ENCODE measurements at regions not wholly inside any gene's neighbourhood (a gene's known extent, or its start where the extent isn't known, plus 50 kb on each side); places are given as distances from the start of the nearest gene placed in this dataset.

GRCh38 chr3:159887911-159888310, 100.7 kb upstream of the IL12A start:
- no peak for DNase-seq (ENCODE audit: insufficient read length)
- FAIRE-seq = no peak

GRCh38 chr3:159892171-159892795, 96.4 kb upstream of the IL12A start:
- DNase-seq (ENCODE audit: insufficient read length) (no peak), FAIRE-seq (no peak)
- TF ChIP-seq POLR2A (IDR thresholded peaks at IDR 0.05; ENCODE audit: low read depth, low read length) = no peak
- TF ChIP-seq POLR2AphosphoS5 (IDR thresholded peaks at IDR 0.05; ENCODE audit: low read depth, low read length) = no peak
- TF ChIP-seq TAF1 (IDR thresholded peaks at IDR 0.05; ENCODE audit: borderline replicate concordance, low read depth, low read length) = no peak

More at GRCh38 chr3:159887911-159888310, 100.7 kb upstream of the IL12A start:
- no peak for TF ChIP-seq POLR2AphosphoS5 (IDR thresholded peaks at IDR 0.05; ENCODE audit: low read depth, low read length)
- TF ChIP-seq TAF1 (IDR thresholded peaks at IDR 0.05; ENCODE audit: borderline replicate concordance, low read depth, low read length) = no peak
- TF ChIP-seq POLR2A (IDR thresholded peaks at IDR 0.05; ENCODE audit: low read depth, low read length) = no peak

- no peak for TF ChIP-seq POLR2A (IDR thresholded peaks at IDR 0.05; ENCODE audit: low read depth, low read length)
- no peak for TF ChIP-seq TAF1 (IDR thresholded peaks at IDR 0.05; ENCODE audit: borderline replicate concordance, low read depth, low read length)
- no peak for TF ChIP-seq POLR2AphosphoS5 (IDR thresholded peaks at IDR 0.05; ENCODE audit: low read depth, low read length)
- FAIRE-seq (no peak), DNase-seq (ENCODE audit: insufficient read length) (no peak)
These were observed 95.8 kb upstream of the IL12A start for GRCh38 chr3:159892801-159893200.

- no peak for TF ChIP-seq TAF1 (IDR thresholded peaks at IDR 0.05; ENCODE audit: borderline replicate concordance, low read depth, low read length)
- no peak for TF ChIP-seq POLR2AphosphoS5 (IDR thresholded peaks at IDR 0.05; ENCODE audit: low read depth, low read length)
- FAIRE-seq (no peak), DNase-seq (ENCODE audit: insufficient read length) (no peak)
These were observed 94.2 kb upstream of the IL12A start for GRCh38 chr3:159894386-159894785.

- no peak for DNase-seq (ENCODE audit: insufficient read length)
- FAIRE-seq = no peak
- TF ChIP-seq TAF1 (IDR thresholded peaks at IDR 0.05; ENCODE audit: borderline replicate concordance, low read depth, low read length) (no peak), POLR2A (IDR thresholded peaks at IDR 0.05; ENCODE audit: low read depth, low read length) (no peak), POLR2AphosphoS5 (IDR thresholded peaks at IDR 0.05; ENCODE audit: low read depth, low read length) (no peak)
These were observed 93.2 kb upstream of the IL12A start for GRCh38 chr3:159895430-159895829.

- TF ChIP-seq POLR2AphosphoS5 (IDR thresholded peaks at IDR 0.05; ENCODE audit: low read depth, low read length) = no peak
- TF ChIP-seq POLR2A (IDR thresholded peaks at IDR 0.05; ENCODE audit: low read depth, low read length) = no peak
- TF ChIP-seq TAF1 (IDR thresholded peaks at IDR 0.05; ENCODE audit: borderline replicate concordance, low read depth, low read length) = no peak
- DNase-seq (ENCODE audit: insufficient read length) = no peak
- no peak for FAIRE-seq
These were observed 92.1 kb upstream of the IL12A start for GRCh38 chr3:159896543-159896942.

GRCh38 chr3:159897331-159898075, 91.1 kb upstream of the IL12A start:
- FAIRE-seq (peak; percentile 21), DNase-seq (ENCODE audit: insufficient read length) (no peak)
- TF ChIP-seq TAF1 (IDR thresholded peaks at IDR 0.05; ENCODE audit: borderline replicate concordance, low read depth, low read length) (no peak), POLR2A (IDR thresholded peaks at IDR 0.05; ENCODE audit: low read depth, low read length) (no peak), POLR2AphosphoS5 (IDR thresholded peaks at IDR 0.05; ENCODE audit: low read depth, low read length) (no peak)

GRCh38 chr3:159898147-159898546, 90.5 kb upstream of the IL12A start:
- FAIRE-seq = no peak

GRCh38 chr3:159899166-159899565, 89.5 kb upstream of the IL12A start:
- TF ChIP-seq POLR2AphosphoS5 (IDR thresholded peaks at IDR 0.05; ENCODE audit: low read depth, low read length) (no peak), TAF1 (IDR thresholded peaks at IDR 0.05; ENCODE audit: borderline replicate concordance, low read depth, low read length) (no peak), POLR2A (IDR thresholded peaks at IDR 0.05; ENCODE audit: low read depth, low read length) (no peak)
- no peak for DNase-seq (ENCODE audit: insufficient read length)
- no peak for FAIRE-seq

More at GRCh38 chr3:159898147-159898546, 90.5 kb upstream of the IL12A start:
- DNase-seq (ENCODE audit: insufficient read length) = no peak
- TF ChIP-seq POLR2AphosphoS5 (IDR thresholded peaks at IDR 0.05; ENCODE audit: low read depth, low read length) = no peak
- TF ChIP-seq POLR2A (IDR thresholded peaks at IDR 0.05; ENCODE audit: low read depth, low read length) = no peak
- no peak for TF ChIP-seq TAF1 (IDR thresholded peaks at IDR 0.05; ENCODE audit: borderline replicate concordance, low read depth, low read length)

- TF ChIP-seq TAF1 (IDR thresholded peaks at IDR 0.05; ENCODE audit: borderline replicate concordance, low read depth, low read length) = no peak
- TF ChIP-seq POLR2AphosphoS5 (IDR thresholded peaks at IDR 0.05; ENCODE audit: low read depth, low read length) = no peak
- no peak for TF ChIP-seq POLR2A (IDR thresholded peaks at IDR 0.05; ENCODE audit: low read depth, low read length)
- FAIRE-seq = peak; percentile 96
- no peak for DNase-seq (ENCODE audit: insufficient read length)
These were observed 85.9 kb upstream of the IL12A start for GRCh38 chr3:159902546-159903314.

- FAIRE-seq = peak; percentile 60
- no peak for DNase-seq (ENCODE audit: insufficient read length)
- TF ChIP-seq POLR2AphosphoS5 (IDR thresholded peaks at IDR 0.05; ENCODE audit: low read depth, low read length) (no peak), POLR2A (IDR thresholded peaks at IDR 0.05; ENCODE audit: low read depth, low read length) (no peak), TAF1 (IDR thresholded peaks at IDR 0.05; ENCODE audit: borderline replicate concordance, low read depth, low read length) (no peak)
These were observed 84.2 kb upstream of the IL12A start for GRCh38 chr3:159904455-159904854.

Data from GM12892 (cell line).